Lower leg skin (tissue), 4 donors: ENCODE measurements at regions not wholly inside any gene's neighbourhood (a gene's known extent, or its start where the extent isn't known, plus 50 kb on each side); places are given as distances from the start of the nearest gene placed in this dataset.

Experiments used
- DNase-seq, 2 donors: peaks; one replicate each; pipeline ENCODE4 v3.0.0-alpha.2; 2019; ENCODE audit warnings: low spot score in 2 of 2
- H3K4me3 ChIP-seq: fragments of 200-600 bp; sonication (generic); 2 replicates; pipeline ENCODE4 v1.5.1; 2017; ENCODE audit warnings: mild to moderate bottlenecking, low read depth; ENCODE audit not compliant: poor library complexity, severe bottlenecking
- CTCF ChIP-seq, 3 donors: fragments of 450-650 bp; IDR thresholded peaks; one replicate each; pipeline ENCODE4 v1.5.1; 2016; ENCODE audit warnings: antibody characterized with exemption in 3 of 3, mild to moderate bottlenecking in 3 of 3, moderate library complexity in 2 of 3
- POLR2A ChIP-seq, 2 donors: fragments of 450-650 bp; IDR thresholded peaks; one replicate each; pipeline ENCODE4 v1.6.1; 2016 to 2017; ENCODE audit warnings: antibody characterized with exemption in 2 of 2, mild to moderate bottlenecking in 1 of 2, moderate library complexity in 1 of 2
- WGBS, 2 donors: methylation state at CpG; one replicate each; pipeline ENCODE4 v1.1.5; 2018; 5-methylcytosine and 5-hydroxymethylcytosine counted together
- intact Hi-C: fragments of 100-400 bp; cut with DNase I; formaldehyde crosslinking; loops from one replicate; pipeline ENCODE4 v1.15.0; 2023; ENCODE audit warnings: low total_unique reads

DNA sequence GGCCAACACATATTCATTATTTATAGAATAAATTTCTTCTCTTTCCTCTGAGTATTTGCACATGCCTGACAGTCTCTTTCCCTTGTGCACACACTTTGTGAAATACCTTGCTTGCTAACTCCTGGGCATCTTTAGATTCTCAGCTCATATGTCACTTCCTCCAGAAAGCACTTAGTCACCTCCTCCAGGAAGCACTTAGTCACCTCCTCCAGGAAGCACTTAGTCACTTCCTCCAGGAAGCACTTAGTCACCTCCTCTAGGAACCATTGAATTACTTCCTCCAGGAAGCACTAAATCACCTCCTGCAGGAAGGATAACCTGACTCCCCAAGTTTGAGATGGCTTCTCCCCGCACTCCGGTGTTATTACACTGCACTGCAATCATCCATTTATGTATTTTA lies 462.5 kb upstream of the EEF2KMT start:
- intact Hi-C loops: no loop called here
- WGBS, 2 donors: 71 to 82% methylated on average over 2 of the region's 2 CpGs
- TF ChIP-seq CTCF (IDR thresholded peaks at IDR 0.05) (no peak), POLR2A (IDR thresholded peaks at IDR 0.05) (no peak)
- no peak for DNase-seq
- no peak overlapping the region for H3K4me3 ChIP-seq

DNA sequence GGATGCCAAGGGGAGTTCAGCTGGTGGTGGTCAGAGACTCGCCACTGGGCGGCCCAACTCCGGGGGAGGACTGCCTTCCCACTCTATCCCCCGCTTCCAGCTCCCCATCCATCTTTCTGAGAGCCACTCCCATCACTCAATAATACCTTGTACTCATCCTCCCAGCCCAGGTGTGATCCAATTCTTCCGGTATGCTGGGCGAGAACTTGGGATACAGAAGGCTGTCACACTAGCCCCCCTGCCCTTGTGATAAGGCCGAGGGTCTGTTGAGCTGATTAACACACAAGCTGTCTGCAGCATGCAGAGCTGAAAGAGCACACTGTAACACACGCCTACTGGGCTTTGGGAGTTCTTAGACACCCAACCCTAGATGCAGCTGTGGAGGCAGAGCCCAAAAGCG lies 460.4 kb upstream of the EEF2KMT start:
- WGBS, 2 donors: 76 to 84% methylated on average over 9 of the region's 9 CpGs
- intact Hi-C loops: no loop called here
- H3K4me3 ChIP-seq: no peak overlapping the region
- no peak for DNase-seq
- TF ChIP-seq POLR2A (IDR thresholded peaks at IDR 0.05) (no peak), CTCF (IDR thresholded peaks at IDR 0.05) (no peak)

GRCh38 chr16:5557448-5557847 lies 459.9 kb upstream of the EEF2KMT start:
- no peak for DNase-seq
- TF ChIP-seq CTCF (IDR thresholded peaks at IDR 0.05): no peak
- no peak for TF ChIP-seq POLR2A (IDR thresholded peaks at IDR 0.05)
- WGBS, 2 donors: 91 to 96% methylated on average over 3 of the region's 3 CpGs
- H3K4me3 ChIP-seq: no peak overlapping the region
- intact Hi-C loops: no loop called here

GRCh38 chr16:5556158-5556810 lies 458.7 kb upstream of the EEF2KMT start:
- H3K4me3 ChIP-seq: no peak overlapping the region
- WGBS, 2 donors: 64 to 73% methylated on average over 13 of the region's 13 CpGs
- DNase-seq: no peak
- no peak for TF ChIP-seq CTCF (IDR thresholded peaks at IDR 0.05)
- TF ChIP-seq POLR2A (IDR thresholded peaks at IDR 0.05): no peak
- intact Hi-C loops: no loop called here

DNA sequence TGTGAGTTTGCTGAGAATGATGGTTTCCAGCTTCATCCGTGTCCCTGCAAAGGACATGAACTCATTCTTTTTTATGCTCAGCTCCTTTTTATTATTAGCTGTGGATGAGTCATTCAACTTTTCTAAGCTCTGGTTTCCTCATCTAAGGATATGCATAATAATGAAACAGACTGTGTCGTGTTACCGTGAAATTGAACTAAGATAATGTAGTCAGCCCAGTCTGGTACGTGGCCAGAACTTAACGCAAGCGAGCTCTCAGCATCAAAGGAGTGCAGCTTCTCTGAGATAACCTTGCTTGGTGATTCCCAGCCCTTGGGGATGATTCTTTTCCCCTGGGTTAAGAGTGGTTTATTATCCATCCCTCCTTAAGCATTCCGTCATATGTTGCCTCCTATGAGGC lies 454.3 kb upstream of the EEF2KMT start:
- no peak for TF ChIP-seq CTCF (IDR thresholded peaks at IDR 0.05)
- no peak for TF ChIP-seq POLR2A (IDR thresholded peaks at IDR 0.05)
- DNase-seq: no peak
- H3K4me3 ChIP-seq: no peak overlapping the region
- 55 to 60% methylated on average over 7 of the region's 7 CpGs for WGBS, 2 donors
- intact Hi-C loops: no loop called here

- intact Hi-C loops: no loop called here
- no peak overlapping the region for H3K4me3 ChIP-seq
- TF ChIP-seq CTCF (IDR thresholded peaks at IDR 0.05) (no peak), POLR2A (IDR thresholded peaks at IDR 0.05) (no peak)
- WGBS, 2 donors: 69 to 77% methylated on average over 3 of the region's 3 CpGs
- no peak for DNase-seq
Observed at GRCh38 chr16:5549802-5550201, 452.2 kb upstream of the EEF2KMT start.
